ENCODE measurements at regions not wholly inside any gene's neighbourhood (a gene's known extent, or its start where the extent isn't known, plus 50 kb on each side); places are given as distances from the start of the nearest gene placed in this dataset.

- H3K9me3 ChIP-seq (ENCODE audit: control insufficient read depth in 4 of 4, low read length in 3 of 4): no peaks in the 10 kb centered on the region
- DNase-seq (ENCODE audit: low spot score): no peak
- H3K4me1 ChIP-seq (ENCODE audit: control insufficient read depth in 4 of 4, insufficient read depth in 4 of 4, low read length in 3 of 4): no peaks in the 10 kb centered on the region
- WGBS: over 99% methylated on average over 5 of the region's 5 CpGs
- H3K4me3 ChIP-seq (ENCODE audit: low read depth in 1 of 3, low read length in 3 of 3): no peak overlapping the region
- TF ChIP-seq EGR1 (IDR thresholded peaks at IDR 0.05; ENCODE audit: low read depth in 2 of 2) (no peak), FOXA2 (IDR thresholded peaks at IDR 0.05) (no peak), JUND (IDR thresholded peaks at IDR 0.05) (no peak), ATF3 (IDR thresholded peaks at IDR 0.05) (no peak), NR2F2 (IDR thresholded peaks at IDR 0.05) (no peak), TAF1 (conservative IDR thresholded peaks at IDR 0.05) (no peak), HNF4A (conservative IDR thresholded peaks at IDR 0.05) (no peak), RAD21 (IDR thresholded peaks at IDR 0.05) (no peak), YY1 (IDR thresholded peaks at IDR 0.05) (no peak), GABPA (IDR thresholded peaks at IDR 0.05 in 1 of 2, conservative IDR thresholded peaks at IDR 0.05 in 1 of 2) (no peak)
- TF ChIP-seq, protein P1, sequence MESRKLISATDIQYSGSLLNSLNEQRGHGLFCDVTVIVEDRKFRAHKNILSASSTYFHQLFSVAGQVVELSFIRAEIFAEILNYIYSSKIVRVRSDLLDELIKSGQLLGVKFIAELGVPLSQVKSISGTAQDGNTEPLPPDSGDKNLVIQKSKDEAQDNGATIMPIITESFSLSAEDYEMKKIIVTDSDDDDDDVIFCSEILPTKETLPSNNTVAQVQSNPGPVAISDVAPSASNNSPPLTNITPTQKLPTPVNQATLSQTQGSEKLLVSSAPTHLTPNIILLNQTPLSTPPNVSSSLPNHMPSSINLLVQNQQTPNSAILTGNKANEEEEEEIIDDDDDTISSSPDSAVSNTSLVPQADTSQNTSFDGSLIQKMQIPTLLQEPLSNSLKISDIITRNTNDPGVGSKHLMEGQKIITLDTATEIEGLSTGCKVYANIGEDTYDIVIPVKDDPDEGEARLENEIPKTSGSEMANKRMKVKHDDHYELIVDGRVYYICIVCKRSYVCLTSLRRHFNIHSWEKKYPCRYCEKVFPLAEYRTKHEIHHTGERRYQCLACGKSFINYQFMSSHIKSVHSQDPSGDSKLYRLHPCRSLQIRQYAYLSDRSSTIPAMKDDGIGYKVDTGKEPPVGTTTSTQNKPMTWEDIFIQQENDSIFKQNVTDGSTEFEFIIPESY (IDR thresholded peaks at IDR 0.05): no peak
- TF ChIP-seq, protein P2, sequence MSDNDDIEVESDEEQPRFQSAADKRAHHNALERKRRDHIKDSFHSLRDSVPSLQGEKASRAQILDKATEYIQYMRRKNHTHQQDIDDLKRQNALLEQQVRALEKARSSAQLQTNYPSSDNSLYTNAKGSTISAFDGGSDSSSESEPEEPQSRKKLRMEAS (IDR thresholded peaks at IDR 0.05): no peak
- TF ChIP-seq, protein P3, sequence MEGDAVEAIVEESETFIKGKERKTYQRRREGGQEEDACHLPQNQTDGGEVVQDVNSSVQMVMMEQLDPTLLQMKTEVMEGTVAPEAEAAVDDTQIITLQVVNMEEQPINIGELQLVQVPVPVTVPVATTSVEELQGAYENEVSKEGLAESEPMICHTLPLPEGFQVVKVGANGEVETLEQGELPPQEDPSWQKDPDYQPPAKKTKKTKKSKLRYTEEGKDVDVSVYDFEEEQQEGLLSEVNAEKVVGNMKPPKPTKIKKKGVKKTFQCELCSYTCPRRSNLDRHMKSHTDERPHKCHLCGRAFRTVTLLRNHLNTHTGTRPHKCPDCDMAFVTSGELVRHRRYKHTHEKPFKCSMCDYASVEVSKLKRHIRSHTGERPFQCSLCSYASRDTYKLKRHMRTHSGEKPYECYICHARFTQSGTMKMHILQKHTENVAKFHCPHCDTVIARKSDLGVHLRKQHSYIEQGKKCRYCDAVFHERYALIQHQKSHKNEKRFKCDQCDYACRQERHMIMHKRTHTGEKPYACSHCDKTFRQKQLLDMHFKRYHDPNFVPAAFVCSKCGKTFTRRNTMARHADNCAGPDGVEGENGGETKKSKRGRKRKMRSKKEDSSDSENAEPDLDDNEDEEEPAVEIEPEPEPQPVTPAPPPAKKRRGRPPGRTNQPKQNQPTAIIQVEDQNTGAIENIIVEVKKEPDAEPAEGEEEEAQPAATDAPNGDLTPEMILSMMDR (IDR thresholded peaks at IDR 0.05; ENCODE audit: low read depth, low read length, missing input control): no peak
- TF ChIP-seq, protein P4, sequence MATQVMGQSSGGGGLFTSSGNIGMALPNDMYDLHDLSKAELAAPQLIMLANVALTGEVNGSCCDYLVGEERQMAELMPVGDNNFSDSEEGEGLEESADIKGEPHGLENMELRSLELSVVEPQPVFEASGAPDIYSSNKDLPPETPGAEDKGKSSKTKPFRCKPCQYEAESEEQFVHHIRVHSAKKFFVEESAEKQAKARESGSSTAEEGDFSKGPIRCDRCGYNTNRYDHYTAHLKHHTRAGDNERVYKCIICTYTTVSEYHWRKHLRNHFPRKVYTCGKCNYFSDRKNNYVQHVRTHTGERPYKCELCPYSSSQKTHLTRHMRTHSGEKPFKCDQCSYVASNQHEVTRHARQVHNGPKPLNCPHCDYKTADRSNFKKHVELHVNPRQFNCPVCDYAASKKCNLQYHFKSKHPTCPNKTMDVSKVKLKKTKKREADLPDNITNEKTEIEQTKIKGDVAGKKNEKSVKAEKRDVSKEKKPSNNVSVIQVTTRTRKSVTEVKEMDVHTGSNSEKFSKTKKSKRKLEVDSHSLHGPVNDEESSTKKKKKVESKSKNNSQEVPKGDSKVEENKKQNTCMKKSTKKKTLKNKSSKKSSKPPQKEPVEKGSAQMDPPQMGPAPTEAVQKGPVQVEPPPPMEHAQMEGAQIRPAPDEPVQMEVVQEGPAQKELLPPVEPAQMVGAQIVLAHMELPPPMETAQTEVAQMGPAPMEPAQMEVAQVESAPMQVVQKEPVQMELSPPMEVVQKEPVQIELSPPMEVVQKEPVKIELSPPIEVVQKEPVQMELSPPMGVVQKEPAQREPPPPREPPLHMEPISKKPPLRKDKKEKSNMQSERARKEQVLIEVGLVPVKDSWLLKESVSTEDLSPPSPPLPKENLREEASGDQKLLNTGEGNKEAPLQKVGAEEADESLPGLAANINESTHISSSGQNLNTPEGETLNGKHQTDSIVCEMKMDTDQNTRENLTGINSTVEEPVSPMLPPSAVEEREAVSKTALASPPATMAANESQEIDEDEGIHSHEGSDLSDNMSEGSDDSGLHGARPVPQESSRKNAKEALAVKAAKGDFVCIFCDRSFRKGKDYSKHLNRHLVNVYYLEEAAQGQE (IDR thresholded peaks at IDR 0.05): no peak
- H3K9ac ChIP-seq (ENCODE audit: low read depth in 1 of 2, low read length in 2 of 2): no peak overlapping the region
- H3K27me3 ChIP-seq (ENCODE audit: control insufficient read depth in 4 of 4, insufficient read depth in 4 of 4, low read length in 3 of 4): no peaks in the 10 kb centered on the region
- H3K36me3 ChIP-seq (ENCODE audit: control insufficient read depth in 4 of 4, insufficient read depth in 3 of 4, low read depth in 1 of 4, low read length in 3 of 4): no peaks in the 10 kb centered on the region
- H3K27ac ChIP-seq (ENCODE audit: low read depth in 1 of 2, low read length in 2 of 2): no peak overlapping the region
These were observed 115.2 kb upstream of the TBL1XR1 start for GRCh38 chr3:177312491-177312890.

- H3K36me3 ChIP-seq (ENCODE audit: control insufficient read depth in 4 of 4, insufficient read depth in 3 of 4, low read depth in 1 of 4, low read length in 3 of 4): no peaks in the 10 kb centered on the region
- WGBS: 98% methylated on average over 3 of the region's 3 CpGs
- H3K9me3 ChIP-seq (ENCODE audit: control insufficient read depth in 4 of 4, low read length in 3 of 4): no peaks in the 10 kb centered on the region
- H3K4me3 ChIP-seq (ENCODE audit: low read depth in 1 of 3, low read length in 3 of 3): no peak overlapping the region
- TF ChIP-seq, protein P3 (IDR thresholded peaks at IDR 0.05; ENCODE audit: low read depth, low read length, missing input control): no peak
- TF ChIP-seq, protein P1 (IDR thresholded peaks at IDR 0.05): no peak
- TF ChIP-seq, protein P2 (IDR thresholded peaks at IDR 0.05): no peak
- no peak for TF ChIP-seq YY1 (IDR thresholded peaks at IDR 0.05)
- TF ChIP-seq SP1 (IDR thresholded peaks at IDR 0.05): no peak
- no peak for TF ChIP-seq FOXA2 (IDR thresholded peaks at IDR 0.05)
- TF ChIP-seq HNF4A (conservative IDR thresholded peaks at IDR 0.05): no peak
- no peaks in the 10 kb centered on the region for H3K27me3 ChIP-seq (ENCODE audit: control insufficient read depth in 4 of 4, insufficient read depth in 4 of 4, low read length in 3 of 4)
- no peaks in the 10 kb centered on the region for H3K4me1 ChIP-seq (ENCODE audit: control insufficient read depth in 4 of 4, insufficient read depth in 4 of 4, low read length in 3 of 4)
- DNase-seq (ENCODE audit: low spot score): no peak
- H3K27ac ChIP-seq (ENCODE audit: low read depth in 1 of 2, low read length in 2 of 2): no peak overlapping the region
- H3K9ac ChIP-seq (ENCODE audit: low read depth in 1 of 2, low read length in 2 of 2): no peak overlapping the region
These were observed 117.6 kb upstream of the TBL1XR1 start for GRCh38 chr3:177314897-177315296.
